ENCODE measurements at regions not wholly inside any gene's neighbourhood (a gene's known extent, or its start where the extent isn't known, plus 50 kb on each side); places are given as distances from the start of the nearest gene placed in this dataset.

DNA sequence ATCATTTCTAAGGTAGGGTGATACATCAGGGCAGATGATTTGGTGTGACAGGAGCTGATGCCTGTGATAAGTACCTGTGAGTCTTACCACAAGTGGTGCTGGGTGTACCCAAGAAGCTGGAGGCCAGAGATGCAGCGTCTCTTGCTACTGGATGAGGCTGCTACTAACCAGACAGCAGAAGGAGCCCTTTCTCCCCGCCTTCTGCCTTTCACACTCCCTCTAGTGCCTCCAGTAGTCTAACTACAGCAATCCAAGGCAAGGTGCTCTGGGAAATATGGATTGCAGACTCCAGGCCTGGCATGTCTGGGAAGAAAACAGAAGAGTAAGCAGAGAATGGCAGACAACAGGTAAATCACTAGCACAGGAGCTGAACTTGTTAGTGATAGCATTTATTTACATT is 470.8 kb downstream of the NKX6-1 start:
- dilution Hi-C loops (cut with MboI; ENCODE audit: extremely low pct_ligation_motif_present, low sequenced_read_pairs) = no loop called here
- FAIRE-seq = no peak
- POLR2A ChIA-PET = no interaction called here

More for the DNA sequence above, 470.8 kb downstream of the NKX6-1 start:
- CTCF ChIA-PET = no interaction called here
- no peaks in the 10 kb centered on the region for H3K36me3 ChIP-seq (ENCODE audit: control insufficient read depth in 2 of 2, extremely low read depth in 1 of 2, insufficient read depth in 2 of 2, low read length in 2 of 2)
- no peak overlapping the region for H2AFZ ChIP-seq (ENCODE audit: low read depth, low read length)
- intact Hi-C loops (cut with micrococcal nuclease) = no loop called here
- no peaks in the 10 kb centered on the region for H3K27me3 ChIP-seq (ENCODE audit: control insufficient read depth in 2 of 2, insufficient read depth in 2 of 2, low read length in 2 of 2)
- H3K9me1 ChIP-seq (replicated peaks; ENCODE audit: control insufficient read depth, extremely low read depth, insufficient read depth, low read length) = no peaks in the 10 kb centered on the region
- DNase-seq (ENCODE audit: low read depth, low spot score) = no peak
- no TSS peak for BruUV-seq (replicated peaks)
- H3K4me2 ChIP-seq (ENCODE audit: insufficient read depth, low read length) = no peak overlapping the region
- no peak overlapping the region for H3K4me3 ChIP-seq (replicated peaks in 1 of 3; ENCODE audit: insufficient read depth in 1 of 3, low read depth in 1 of 3, low read length in 3 of 3)
- no peak overlapping the region for H3K9ac ChIP-seq (replicated peaks; ENCODE audit: extremely low read depth, insufficient read depth, low read length)
- H3K9me3 ChIP-seq (replicated peaks; ENCODE audit: control insufficient read depth, insufficient read depth, low read length) = no peaks in the 10 kb centered on the region
- no peak overlapping the region for H3K27ac ChIP-seq (ENCODE audit: insufficient read depth, low read depth, low read length)
- H3K4me1 ChIP-seq (ENCODE audit: control insufficient read depth, extremely low read depth, insufficient read depth, low read length) = no peaks in the 10 kb centered on the region
- TF ChIP-seq POLR2AphosphoS5 (IDR thresholded peaks at IDR 0.05; ENCODE audit: insufficient read depth, low read depth, low read length) = no peak
- TF ChIP-seq POLR2A (IDR thresholded peaks at IDR 0.05; ENCODE audit: low read depth, low read length) = no peak
- no peak for TF ChIP-seq GATA2 (IDR thresholded peaks at IDR 0.05; ENCODE audit: insufficient read depth, insufficient read length, low read depth, low read length)
- TF ChIP-seq FOS (IDR thresholded peaks at IDR 0.05; ENCODE audit: borderline replicate concordance, insufficient read depth, low read length) = no peak
- no peak for TF ChIP-seq EZH2 (IDR thresholded peaks at IDR 0.05; ENCODE audit: borderline replicate concordance, low read depth, low read length, severe bottlenecking)
- TF ChIP-seq JUN (IDR thresholded peaks at IDR 0.05; ENCODE audit: borderline replicate concordance, insufficient read depth, insufficient read length, low read depth) = no peak
- TF ChIP-seq MYC (IDR thresholded peaks at IDR 0.05; ENCODE audit: low read depth, low read length) = no peak
- TF ChIP-seq, protein P1, sequence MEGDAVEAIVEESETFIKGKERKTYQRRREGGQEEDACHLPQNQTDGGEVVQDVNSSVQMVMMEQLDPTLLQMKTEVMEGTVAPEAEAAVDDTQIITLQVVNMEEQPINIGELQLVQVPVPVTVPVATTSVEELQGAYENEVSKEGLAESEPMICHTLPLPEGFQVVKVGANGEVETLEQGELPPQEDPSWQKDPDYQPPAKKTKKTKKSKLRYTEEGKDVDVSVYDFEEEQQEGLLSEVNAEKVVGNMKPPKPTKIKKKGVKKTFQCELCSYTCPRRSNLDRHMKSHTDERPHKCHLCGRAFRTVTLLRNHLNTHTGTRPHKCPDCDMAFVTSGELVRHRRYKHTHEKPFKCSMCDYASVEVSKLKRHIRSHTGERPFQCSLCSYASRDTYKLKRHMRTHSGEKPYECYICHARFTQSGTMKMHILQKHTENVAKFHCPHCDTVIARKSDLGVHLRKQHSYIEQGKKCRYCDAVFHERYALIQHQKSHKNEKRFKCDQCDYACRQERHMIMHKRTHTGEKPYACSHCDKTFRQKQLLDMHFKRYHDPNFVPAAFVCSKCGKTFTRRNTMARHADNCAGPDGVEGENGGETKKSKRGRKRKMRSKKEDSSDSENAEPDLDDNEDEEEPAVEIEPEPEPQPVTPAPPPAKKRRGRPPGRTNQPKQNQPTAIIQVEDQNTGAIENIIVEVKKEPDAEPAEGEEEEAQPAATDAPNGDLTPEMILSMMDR (IDR thresholded peaks at IDR 0.05; ENCODE audit: extremely low read depth in 1 of 2, insufficient read depth in 1 of 2, low read depth in 1 of 2, low read length in 2 of 2) = no peak
- TF ChIP-seq, protein P2, sequence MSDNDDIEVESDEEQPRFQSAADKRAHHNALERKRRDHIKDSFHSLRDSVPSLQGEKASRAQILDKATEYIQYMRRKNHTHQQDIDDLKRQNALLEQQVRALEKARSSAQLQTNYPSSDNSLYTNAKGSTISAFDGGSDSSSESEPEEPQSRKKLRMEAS (IDR thresholded peaks at IDR 0.05; ENCODE audit: insufficient read depth, insufficient read length) = no peak
- H4K20me1 ChIP-seq (replicated peaks; ENCODE audit: control insufficient read depth, extremely low read depth, insufficient read depth, low read length) = no peaks in the 10 kb centered on the region
- H3K79me2 ChIP-seq (ENCODE audit: control insufficient read depth, insufficient read depth, low read length) = no peaks in the 10 kb centered on the region
